AG04450 (cell line): ENCODE measurements at regions not wholly inside any gene's neighbourhood (a gene's known extent, or its start where the extent isn't known, plus 50 kb on each side); places are given as distances from the start of the nearest gene placed in this dataset.
A peak's percentile ranks its signal among the peaks of the same experiment; 100 is the strongest.

Experiments
- CTCF ChIA-PET: fragments of 300-600, 350-600 bp; formaldehyde crosslinking; extraction: SDS; loops from one replicate; lab custom pipeline; 2022; ENCODE audit warnings: antibody characterized with exemption, inconsistent platforms; lab: Charles Lee
- POLR2A ChIA-PET: fragments of 350-600 bp; formaldehyde crosslinking; extraction: SDS; loops from one replicate; lab custom pipeline; 2021; ENCODE audit warnings: antibody characterized with exemption, inconsistent platforms; lab: Yijun Ruan, JAX
- DNase-seq: peaks from one replicate; pipeline ENCODE4 v3.0.0-alpha.2; 2011; ENCODE audit warnings: low read depth, low spot score
- H3K27ac ChIP-seq: one replicate; pipeline ENCODE4 v1.5.1; 2012; ENCODE audit warnings: low read depth, low read length, control low read depth
- H3K27me3 ChIP-seq: one replicate; pipeline ENCODE4 v1.6.0; 2012; ENCODE audit warnings: low read length; ENCODE audit not compliant: control insufficient read depth, insufficient read depth
- H3K4me3 ChIP-seq: 2 replicates; pipeline ENCODE4 v1.5.1; 2011; ENCODE audit warnings: mild to moderate bottlenecking, low read depth, low read length, control low read depth
- H3K9me3 ChIP-seq: 2 replicates; pipeline ENCODE4 v1.5.1; 2012; ENCODE audit warnings: low read length; ENCODE audit not compliant: control insufficient read depth, insufficient read depth
- CTCF ChIP-seq: IDR thresholded peaks from 2 replicates; pipeline ENCODE4 v1.5.1; 2011; ENCODE audit warnings: low read depth, low read length, control low read depth, inconsistent platforms

- peak; percentile 65 for TF ChIP-seq CTCF
- no peak for DNase-seq
- POLR2A ChIA-PET = no interaction called here
- Histone ChIP-seq H3K9me3 (no peaks in the 10 kb centered on the region), H3K27me3 (no peaks in the 10 kb centered on the region), H3K4me3 (no peak overlapping the region), H3K27ac (no peak overlapping the region)
- CTCF ChIA-PET = interaction anchor here (0.6 to 2.6 kb wide), 9 partner anchors 9 to 319 kb away, joined by 3 to 19 read pairs (median 4); no protein-coding TSS in a partner anchor
Observed at GRCh38 chr16:85296859-85297660, 184.8 kb upstream of the CIBAR2 start.

- no peak overlapping the region for H3K4me3 ChIP-seq
- H3K27me3 ChIP-seq = no peaks in the 10 kb centered on the region
- H3K9me3 ChIP-seq = no peaks in the 10 kb centered on the region; the same call in 1 of the 2 replicates
- POLR2A ChIA-PET = no interaction called here
- TF ChIP-seq CTCF = no peak
- CTCF ChIA-PET = interaction anchor here (0.7 to 2.6 kb wide), 6 partner anchors 8 to 82 kb away, joined by 3 to 19 read pairs (median 4); no protein-coding TSS in a partner anchor
- DNase-seq = no peak
- no peak overlapping the region for H3K27ac ChIP-seq
Observed at GRCh38 chr16:85297881-85298280, 185.6 kb upstream of the CIBAR2 start.

GRCh38 chr16:85300406-85300968 lies 188.2 kb upstream of the CIBAR2 start:
- H3K27ac ChIP-seq = no peak overlapping the region
- H3K9me3 ChIP-seq = no peaks in the 10 kb centered on the region; the same call in 1 of the 2 replicates
- ChIA-PET CTCF (interaction anchor here (1.5 kb wide), 1 partner anchor 315 kb away, joined by 3 read pairs; no protein-coding TSS in a partner anchor), POLR2A (interaction anchor here (0.6 kb wide), 1 partner anchor 1991 kb away, joined by 3 read pairs; no protein-coding TSS in a partner anchor)
- DNase-seq = no peak
- H3K4me3 ChIP-seq = no peak overlapping the region
- no peak for TF ChIP-seq CTCF
- H3K27me3 ChIP-seq = no peaks in the 10 kb centered on the region

GRCh38 chr16:85301231-85301630 lies 189.0 kb upstream of the CIBAR2 start:
- no peaks in the 10 kb centered on the region for H3K27me3 ChIP-seq
- DNase-seq = no peak
- no peaks in the 10 kb centered on the region; the same call in 1 of the 2 replicates for H3K9me3 ChIP-seq
- no peak overlapping the region for H3K4me3 ChIP-seq
- POLR2A ChIA-PET = no interaction called here
- no peak for TF ChIP-seq CTCF
- no peak overlapping the region for H3K27ac ChIP-seq
- CTCF ChIA-PET = no interaction called here
